ENCODE measurements at regions not wholly inside any gene's neighbourhood (a gene's known extent, or its start where the extent isn't known, plus 50 kb on each side); places are given as distances from the start of the nearest gene placed in this dataset.
"Not testable (repeated sequence)": the region's sequence is repeated elsewhere in the genome, so short reads cannot be mapped to it uniquely, and the experiment has no call there.

- DNase-seq, result no peak
Measured at GRCh38 chr9:13939701-13940490, 374.0 kb downstream of the NFIB start.

- DNase-seq, result peak; percentile 90
Measured at GRCh38 chr9:13939134-13939533, 374.8 kb downstream of the NFIB start.

GRCh38 chr9:13934416-13934815 lies 379.5 kb downstream of the NFIB start:
- DNase-seq, result no peak

GRCh38 chr9:13933268-13933656 lies 380.7 kb downstream of the NFIB start:
- no peak for DNase-seq

GRCh38 chr9:13932528-13933267 lies 381.2 kb downstream of the NFIB start:
- DNase-seq, result no peak

GRCh38 chr9:13929013-13929412 lies 384.9 kb downstream of the NFIB start:
- no peak for DNase-seq

GRCh38 chr9:13923381-13923780 lies 390.6 kb downstream of the NFIB start:
- DNase-seq, result no peak

- DNase-seq, result no peak
Measured at GRCh38 chr9:13920557-13920956, 393.4 kb downstream of the NFIB start.

GRCh38 chr9:13919401-13919800 lies 394.5 kb downstream of the NFIB start:
- peak; percentile 22 for DNase-seq

- DNase-seq, result no peak
Measured at GRCh38 chr9:13917534-13917933, 396.4 kb downstream of the NFIB start.

GRCh38 chr9:13915591-13916301 lies 398.2 kb downstream of the NFIB start:
- DNase-seq, result peak; percentile 49

GRCh38 chr9:13915131-13915530 lies 398.8 kb downstream of the NFIB start:
- no peak for DNase-seq

GRCh38 chr9:13911473-13911872 lies 402.5 kb downstream of the NFIB start:
- no peak for DNase-seq

- DNase-seq, result not testable (repeated sequence)
Measured at GRCh38 chr9:13907842-13908241, 406.1 kb downstream of the NFIB start.

- peak; percentile 8 for DNase-seq
Measured at GRCh38 chr9:13904746-13905145, 409.2 kb downstream of the NFIB start.

- DNase-seq, result no peak
Measured at GRCh38 chr9:13904311-13904710, 409.6 kb downstream of the NFIB start.

- no peak for DNase-seq
Measured at GRCh38 chr9:13902286-13903066, 411.5 kb downstream of the NFIB start.

GRCh38 chr9:13901176-13901575 lies 412.8 kb downstream of the NFIB start:
- DNase-seq, result no peak

GRCh38 chr9:13900449-13900848 lies 413.5 kb downstream of the NFIB start:
- DNase-seq, result no peak

GRCh38 chr9:13899924-13900323 lies 414.0 kb downstream of the NFIB start:
- DNase-seq, result no peak

GRCh38 chr9:13898957-13899356 lies 415.0 kb downstream of the NFIB start:
- peak; percentile 23 for DNase-seq

- DNase-seq, result peak; percentile 50
Measured at GRCh38 chr9:13896922-13897835, 416.8 kb downstream of the NFIB start.

Data from fibroblast of skin of right biceps (primary cell).